IPS-15b (cell line): ENCODE measurements at regions not wholly inside any gene's neighbourhood (a gene's known extent, or its start where the extent isn't known, plus 50 kb on each side); places are given as distances from the start of the nearest gene placed in this dataset.
"Not testable (repeated sequence)": the region's sequence is repeated elsewhere in the genome, so short reads cannot be mapped to it uniquely, and the experiment has no call there.

Experiments used
- H3K27me3 ChIP-seq: one replicate; pipeline ENCODE4 v1.6.1; 2013; ENCODE audit warnings: low read length; ENCODE audit not compliant: control insufficient read depth, insufficient read depth
- H3K36me3 ChIP-seq: one replicate; pipeline ENCODE4 v1.6.1; 2013; ENCODE audit warnings: low read length; ENCODE audit not compliant: control insufficient read depth, insufficient read depth
- H3K4me1 ChIP-seq: one replicate; pipeline ENCODE4 v1.6.1; 2013; ENCODE audit warnings: mild to moderate bottlenecking, low read length; ENCODE audit not compliant: control insufficient read depth, insufficient read depth
- H3K4me3 ChIP-seq: one replicate; pipeline ENCODE4 v1.5.1; 2013; ENCODE audit warnings: low read depth, low read length
- H3K9ac ChIP-seq: one replicate; pipeline ENCODE4 v1.6.1; 2013; ENCODE audit warnings: low read depth, mild to moderate bottlenecking, low read length
- H3K9me3 ChIP-seq: one replicate; pipeline ENCODE4 v1.6.1; 2013; ENCODE audit warnings: mild to moderate bottlenecking, low read length; ENCODE audit not compliant: control insufficient read depth, insufficient read depth

DNA sequence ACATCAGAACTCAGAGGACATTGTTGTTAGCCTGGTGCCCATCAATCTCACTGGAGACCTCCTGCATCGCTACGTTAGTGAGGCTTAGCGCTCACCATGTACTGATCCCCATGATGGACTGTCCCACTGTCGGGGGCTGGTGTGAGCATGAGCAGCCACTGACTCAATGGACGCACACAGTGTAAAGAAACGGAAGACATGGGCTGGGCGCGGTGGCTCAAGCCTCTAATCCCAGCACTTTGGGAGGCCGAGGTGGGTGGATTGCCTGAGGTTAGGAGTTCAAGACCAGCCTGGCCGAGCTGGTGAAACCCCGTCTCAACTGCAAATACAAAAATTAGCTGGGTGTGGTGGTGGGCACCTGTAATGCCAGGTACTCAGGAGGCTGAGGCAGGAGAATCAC is 112.9 kb downstream of the CRYBB2 start:
- no peak overlapping the region for H3K9ac ChIP-seq
- H3K9me3 ChIP-seq, result no peaks in the 10 kb centered on the region
- no peak overlapping the region for H3K4me3 ChIP-seq
- no peaks in the 10 kb centered on the region for H3K27me3 ChIP-seq
- no peaks in the 10 kb centered on the region for H3K36me3 ChIP-seq
- no peaks in the 10 kb centered on the region for H3K4me1 ChIP-seq

DNA sequence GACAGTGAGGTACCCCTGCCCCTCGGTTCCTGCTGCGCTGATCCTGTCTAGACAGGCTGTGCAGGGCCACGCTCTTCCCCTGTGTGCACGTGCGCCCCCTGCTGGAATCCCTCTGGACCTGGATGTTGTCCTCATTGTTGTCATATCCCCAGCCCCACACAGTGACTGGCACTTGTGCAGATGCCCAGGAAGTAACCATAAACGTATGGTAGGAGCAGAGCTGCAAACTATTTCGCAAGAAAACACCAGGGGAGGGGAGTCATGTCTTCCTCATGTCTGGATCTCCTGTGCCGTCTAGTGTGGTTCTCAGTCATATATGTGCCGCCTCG is 114.7 kb downstream of the CRYBB2 start:
- Histone ChIP-seq H3K27me3 (no peaks in the 10 kb centered on the region), H3K4me3 (no peak overlapping the region), H3K4me1 (no peaks in the 10 kb centered on the region), H3K9ac (no peak overlapping the region), H3K9me3 (no peaks in the 10 kb centered on the region), H3K36me3 (no peaks in the 10 kb centered on the region)

DNA sequence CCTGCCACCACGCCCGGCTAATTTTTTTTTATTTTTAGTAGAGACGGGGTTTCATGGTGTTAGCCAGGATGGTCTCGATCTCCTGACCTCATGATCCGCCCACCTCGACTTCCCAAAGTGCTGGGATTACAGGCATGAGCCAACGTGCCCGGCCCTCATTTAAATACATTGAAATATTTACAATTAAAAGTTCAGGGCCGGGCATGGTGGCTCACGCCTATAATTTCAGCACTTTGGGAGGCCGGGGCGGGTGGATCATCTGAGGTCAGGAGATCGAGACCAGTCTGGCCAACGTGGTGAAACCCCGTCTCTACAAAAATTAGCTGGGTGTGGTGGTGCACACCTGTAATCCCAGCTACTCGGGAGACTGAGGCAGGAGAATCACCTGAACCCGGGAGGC is 115.2 kb downstream of the CRYBB2 start:
- H3K36me3 ChIP-seq, H3K4me3 ChIP-seq, H3K9me3 ChIP-seq, H3K27me3 ChIP-seq, H3K4me1 ChIP-seq, H3K9ac ChIP-seq: not testable (repeated sequence)

DNA sequence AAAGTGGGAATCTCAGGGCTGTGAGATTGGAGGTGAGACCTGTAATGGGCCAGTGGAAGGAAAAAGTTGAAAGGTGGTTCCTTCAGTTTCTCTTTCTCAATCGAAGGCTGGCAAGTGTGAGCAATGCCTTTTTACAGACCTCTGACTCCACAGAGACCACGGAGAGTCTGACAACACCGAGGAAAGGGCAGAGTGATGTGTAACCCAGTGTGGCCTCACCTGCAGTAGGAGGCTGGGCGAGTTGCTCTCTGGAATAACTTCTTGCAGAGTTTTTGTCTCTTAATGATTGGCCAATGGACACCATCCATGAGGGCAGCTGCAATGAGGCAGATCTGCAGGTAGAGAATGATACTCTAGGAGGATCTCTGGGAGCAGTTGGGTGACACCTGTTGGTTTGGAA is 115.8 kb downstream of the CRYBB2 start:
- H3K9ac ChIP-seq, H3K27me3 ChIP-seq, H3K9me3 ChIP-seq, H3K4me3 ChIP-seq, H3K36me3 ChIP-seq, H3K4me1 ChIP-seq: not testable (repeated sequence)

DNA sequence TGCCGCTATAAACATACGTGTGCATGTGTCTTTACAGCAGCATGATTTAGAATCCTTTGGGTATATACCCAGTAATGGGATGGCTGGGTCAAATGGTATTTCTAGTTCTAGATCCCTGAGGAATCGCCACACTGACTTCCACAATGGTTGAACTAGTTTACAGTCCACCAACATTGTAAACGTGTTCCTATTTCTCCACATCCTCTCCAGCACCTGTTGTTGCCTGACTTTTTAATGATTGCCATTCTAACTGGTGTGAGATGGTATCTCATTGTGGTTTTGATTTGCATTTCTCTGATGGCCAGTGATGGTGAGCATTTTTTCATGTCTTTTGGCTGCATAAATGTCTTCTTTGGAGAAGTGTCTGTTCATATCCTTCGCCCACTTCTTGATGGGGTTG is 121.1 kb downstream of the CRYBB2 start:
- H3K9ac ChIP-seq, H3K9me3 ChIP-seq, H3K36me3 ChIP-seq, H3K4me1 ChIP-seq, H3K4me3 ChIP-seq, H3K27me3 ChIP-seq: not testable (repeated sequence)

DNA sequence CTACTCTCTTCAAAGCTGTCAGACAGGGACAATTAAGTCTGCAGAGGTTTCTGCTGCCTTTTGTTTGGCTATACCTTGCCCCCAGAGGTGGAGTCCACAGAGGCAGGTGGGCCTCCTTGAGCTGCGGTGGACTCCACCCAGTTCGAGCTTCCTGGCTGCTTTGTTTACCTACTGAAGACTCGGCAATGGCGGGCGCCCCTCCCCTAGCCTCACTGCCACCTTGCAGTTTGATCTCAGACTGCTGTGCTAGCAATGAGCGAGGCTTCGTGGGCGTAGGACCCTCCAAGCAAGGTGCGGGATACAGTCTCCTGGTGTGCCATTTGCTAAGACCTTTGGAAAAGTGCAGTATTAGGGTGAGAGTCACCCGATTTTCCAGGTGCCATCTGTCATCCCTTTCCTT is 124.9 kb downstream of the CRYBB2 start:
- not testable (repeated sequence) for H3K4me1 ChIP-seq, H3K9me3 ChIP-seq

DNA sequence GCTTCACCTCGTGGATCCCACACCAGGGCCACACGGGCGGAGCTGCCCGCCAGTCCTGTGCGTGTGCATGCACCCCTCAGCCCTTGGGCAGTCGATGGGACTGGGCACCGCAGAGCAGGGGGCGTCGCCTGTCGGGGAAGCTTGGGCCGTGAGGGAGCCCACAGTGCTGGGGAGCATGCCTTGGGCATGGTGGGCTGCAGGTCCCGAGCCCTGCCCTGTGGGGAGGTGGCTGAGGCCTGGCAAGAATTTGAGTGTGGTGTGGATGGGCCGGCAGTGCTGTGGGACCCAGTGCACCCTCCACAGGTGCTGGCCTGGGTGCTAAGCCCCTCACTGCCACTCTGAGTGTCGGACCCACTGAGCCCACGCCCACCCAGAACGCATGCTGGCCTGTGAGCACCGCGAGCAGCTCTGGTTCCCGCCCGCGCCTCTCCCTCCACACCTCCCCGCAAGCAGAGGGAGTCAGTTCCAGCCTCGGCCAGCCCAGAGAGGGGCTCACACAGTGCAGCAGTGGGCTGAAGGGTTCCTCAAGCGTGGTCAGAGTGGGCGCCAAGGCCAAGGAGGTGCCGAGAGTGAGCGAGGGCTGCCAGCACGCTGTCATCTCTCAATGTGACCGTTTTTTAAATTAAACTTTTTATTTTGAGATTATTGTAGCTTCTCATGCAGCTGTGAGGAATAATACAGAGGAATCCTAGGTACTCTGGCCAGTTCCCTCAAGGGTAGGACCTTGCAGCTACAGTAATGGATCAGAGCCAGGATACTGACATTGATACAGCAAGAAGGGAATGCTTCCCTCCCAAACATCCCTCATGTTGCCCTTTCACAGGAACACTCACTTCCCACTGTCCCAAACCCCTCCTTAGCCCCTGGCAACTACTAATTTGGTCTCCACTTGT is 127.7 kb downstream of the CRYBB2 start:
- H3K36me3 ChIP-seq, result peaks cover 9% of the 10 kb centered on the region
- no peaks in the 10 kb centered on the region for H3K27me3 ChIP-seq
- no peak overlapping the region for H3K9ac ChIP-seq
- H3K4me3 ChIP-seq, result no peak overlapping the region
- no peaks in the 10 kb centered on the region for H3K9me3 ChIP-seq
- H3K4me1 ChIP-seq, result no peaks in the 10 kb centered on the region

More for the DNA sequence above, 124.9 kb downstream of the CRYBB2 start:
- H3K27me3 ChIP-seq, H3K36me3 ChIP-seq, H3K9ac ChIP-seq, H3K4me3 ChIP-seq: not testable (repeated sequence)

DNA sequence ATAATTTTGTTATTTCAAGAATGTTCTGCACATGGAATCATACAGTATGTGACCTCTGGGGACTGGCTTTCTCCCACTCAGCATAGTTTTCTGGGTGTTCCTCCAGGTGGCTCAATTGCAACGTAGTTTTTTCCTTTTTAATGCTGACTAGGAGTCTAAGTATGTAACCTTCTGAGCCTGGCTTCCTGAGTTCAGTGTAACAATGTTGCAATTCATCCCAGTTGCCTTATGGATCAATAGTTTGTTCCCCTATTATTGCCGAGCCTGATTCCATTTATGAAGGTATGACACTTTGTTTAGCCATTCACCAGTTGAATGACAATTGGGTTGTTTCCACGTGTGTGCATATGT is 128.3 kb downstream of the CRYBB2 start:
- no peaks in the 10 kb centered on the region for H3K4me1 ChIP-seq
- peaks cover 9% of the 10 kb centered on the region for H3K36me3 ChIP-seq
- no peaks in the 10 kb centered on the region for H3K27me3 ChIP-seq
- no peak overlapping the region for H3K9ac ChIP-seq
- H3K9me3 ChIP-seq, result no peaks in the 10 kb centered on the region
- no peak overlapping the region for H3K4me3 ChIP-seq

DNA sequence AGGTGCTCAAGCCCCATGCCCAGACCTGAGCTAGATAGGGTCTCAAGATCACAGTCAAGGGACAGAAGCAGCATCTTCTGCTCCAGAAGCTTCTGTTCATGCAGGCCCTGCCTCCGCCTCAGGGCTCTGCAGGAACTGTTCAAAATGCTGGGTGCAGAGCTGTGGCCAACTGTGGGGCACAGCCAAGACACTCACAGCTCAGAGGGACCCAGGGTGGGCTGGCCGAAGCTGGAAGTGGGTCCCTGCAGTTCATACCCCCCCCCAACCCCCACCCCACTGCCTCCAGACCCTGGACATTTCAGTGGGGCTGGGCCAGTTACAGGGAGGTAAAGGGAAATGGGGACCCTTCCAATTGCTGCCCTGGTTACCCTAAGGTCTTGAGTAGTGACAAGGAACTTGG is 129.0 kb downstream of the CRYBB2 start:
- Histone ChIP-seq H3K27me3 (no peaks in the 10 kb centered on the region), H3K36me3 (peaks cover 9% of the 10 kb centered on the region), H3K4me1 (no peaks in the 10 kb centered on the region), H3K9me3 (no peaks in the 10 kb centered on the region), H3K4me3 (no peak overlapping the region), H3K9ac (no peak overlapping the region)

DNA sequence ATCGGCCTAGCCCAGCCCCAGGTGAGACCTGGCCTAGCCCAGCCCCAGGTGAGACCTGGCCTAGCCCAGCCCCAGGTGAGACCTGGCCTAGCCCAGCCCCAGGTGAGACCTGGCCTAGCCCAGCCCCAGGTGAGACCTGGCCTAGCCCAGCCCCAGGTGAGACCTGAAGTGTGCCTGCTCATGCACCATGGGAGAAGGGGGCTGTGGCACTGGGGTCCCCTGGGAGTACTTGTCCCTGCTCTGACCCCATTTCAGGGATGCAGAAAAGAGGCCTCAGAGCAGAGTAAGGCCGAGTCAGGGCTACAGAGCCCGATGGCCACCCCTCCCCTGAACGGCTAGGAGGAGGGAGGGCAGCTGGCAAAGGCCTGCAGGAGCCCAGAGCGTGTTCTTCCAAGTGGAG is 129.6 kb downstream of the CRYBB2 start:
- not testable (repeated sequence) for H3K27me3 ChIP-seq, H3K36me3 ChIP-seq, H3K9me3 ChIP-seq, H3K4me3 ChIP-seq, H3K4me1 ChIP-seq, H3K9ac ChIP-seq

DNA sequence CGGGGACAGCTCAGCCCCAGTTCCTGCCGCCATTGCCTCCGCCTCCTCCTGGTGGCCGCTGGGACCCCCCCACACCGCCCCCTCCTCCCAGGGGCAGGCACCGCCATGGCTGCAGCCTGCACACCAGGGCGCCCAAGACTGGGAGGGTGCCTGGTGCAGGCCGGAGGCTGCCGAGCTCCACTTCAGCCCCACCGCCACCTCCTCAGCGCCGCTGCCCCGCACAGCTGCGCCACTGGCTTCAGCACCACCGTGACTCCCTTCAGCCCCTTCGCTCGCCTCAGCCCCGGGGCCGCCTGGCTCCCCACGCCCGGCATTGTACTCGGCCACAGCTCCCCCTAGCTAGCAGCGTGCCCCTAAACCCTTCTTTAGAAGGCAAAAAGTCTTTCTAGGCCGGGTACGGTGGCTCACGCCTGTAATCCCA is 131.1 kb downstream of the CRYBB2 start:
- Histone ChIP-seq H3K36me3 (peaks cover 14% of the 10 kb centered on the region), H3K4me1 (no peaks in the 10 kb centered on the region), H3K4me3 (no peak overlapping the region), H3K27me3 (no peaks in the 10 kb centered on the region), H3K9me3 (no peaks in the 10 kb centered on the region), H3K9ac (no peak overlapping the region)

DNA sequence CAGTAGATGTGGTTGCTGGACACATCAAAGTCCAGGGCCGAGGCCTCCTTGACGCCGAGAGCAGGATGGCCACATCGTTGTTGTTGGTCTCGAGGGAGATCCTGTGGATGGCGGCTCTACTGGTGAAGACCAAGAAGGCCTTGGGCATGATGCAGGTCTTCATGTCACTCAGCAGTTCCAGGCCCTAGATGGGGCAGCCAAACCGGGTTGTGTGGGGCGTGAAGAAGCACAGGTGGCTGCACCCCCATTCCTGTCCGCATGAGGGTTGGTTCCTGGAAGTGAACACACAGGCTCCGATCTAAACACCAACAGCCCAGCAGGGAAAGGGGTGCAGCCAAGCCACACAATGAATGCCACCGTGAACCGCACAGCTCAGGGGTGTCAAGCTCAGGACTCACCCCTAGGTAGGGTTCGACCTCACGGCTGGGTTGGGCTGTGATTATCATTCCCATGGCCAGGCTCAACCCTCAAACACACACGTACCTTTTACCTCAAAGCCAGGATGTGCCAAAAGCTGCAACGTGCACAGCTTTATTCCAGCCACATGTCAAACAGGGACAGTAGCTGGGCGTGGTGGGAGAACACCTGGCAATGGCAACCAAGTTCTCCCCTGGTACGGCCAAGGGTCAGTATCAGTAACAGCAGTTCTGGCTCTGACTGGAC is 132.3 kb downstream of the CRYBB2 start:
- Histone ChIP-seq H3K9me3 (no peaks in the 10 kb centered on the region), H3K27me3 (no peaks in the 10 kb centered on the region), H3K4me1 (no peaks in the 10 kb centered on the region), H3K4me3 (no peak overlapping the region), H3K9ac (no peak overlapping the region), H3K36me3 (peaks cover 14% of the 10 kb centered on the region)
